NCI-H2171 (cell line): ENCODE measurements at regions not wholly inside any gene's neighbourhood (a gene's known extent, or its start where the extent isn't known, plus 50 kb on each side); places are given as distances from the start of the nearest gene placed in this dataset.

Source experiments
- DNase-seq: peaks from one replicate; lab custom pipeline; 2025; lab: John Stamatoyannopoulos, UW

DNA sequence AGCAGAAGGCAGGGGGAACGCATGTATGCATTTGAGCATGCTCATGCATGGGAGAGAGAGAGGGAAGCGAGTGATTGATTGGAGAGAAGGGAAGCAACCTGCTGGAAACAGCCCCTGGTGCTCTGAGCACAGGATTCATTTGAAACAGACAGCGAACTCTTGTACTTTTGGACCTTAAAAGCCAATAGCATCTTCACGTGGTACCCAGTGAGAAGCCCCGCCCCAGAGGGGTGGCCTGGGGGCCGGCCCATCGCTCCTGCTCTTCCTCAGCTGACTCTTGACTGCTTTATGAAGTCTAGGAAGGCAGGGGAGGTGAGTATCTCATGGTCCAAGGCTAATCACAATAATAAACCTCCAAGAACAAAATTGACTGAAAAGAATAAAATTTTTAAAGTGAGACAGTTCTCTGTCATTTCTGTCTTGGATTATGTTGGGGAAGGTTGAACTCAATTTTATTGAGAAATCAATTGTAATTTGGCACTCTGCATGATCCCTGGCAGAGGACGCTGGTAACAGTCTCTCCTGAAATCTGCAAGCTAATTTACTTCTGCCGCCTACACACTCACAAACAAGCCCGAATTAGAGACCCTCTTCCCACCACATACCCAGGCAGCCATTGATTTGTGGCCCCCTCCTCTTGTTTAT lies 168.2 kb upstream of the PPARGC1A start:
- no peak for DNase-seq

DNA sequence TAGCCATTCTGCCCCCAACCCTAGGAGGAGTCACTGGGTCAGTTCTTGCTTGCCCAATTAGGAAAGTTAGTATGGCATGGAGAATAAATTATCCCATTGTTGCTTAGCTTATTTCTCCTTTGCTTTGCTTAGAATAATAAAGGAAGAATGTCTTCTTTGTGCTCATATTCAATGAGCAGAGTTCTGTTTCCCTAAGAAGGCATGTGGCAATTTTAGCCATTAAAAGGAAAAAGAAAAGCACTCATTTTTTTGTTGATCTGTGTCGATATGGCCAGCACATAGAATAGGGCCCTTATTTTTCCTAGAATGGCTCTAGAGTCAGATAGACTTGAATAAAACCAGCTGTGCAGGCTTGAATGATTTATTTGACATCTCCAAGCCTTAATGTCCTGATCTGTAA lies 166.4 kb upstream of the PPARGC1A start:
- DNase-seq = no peak

DNA sequence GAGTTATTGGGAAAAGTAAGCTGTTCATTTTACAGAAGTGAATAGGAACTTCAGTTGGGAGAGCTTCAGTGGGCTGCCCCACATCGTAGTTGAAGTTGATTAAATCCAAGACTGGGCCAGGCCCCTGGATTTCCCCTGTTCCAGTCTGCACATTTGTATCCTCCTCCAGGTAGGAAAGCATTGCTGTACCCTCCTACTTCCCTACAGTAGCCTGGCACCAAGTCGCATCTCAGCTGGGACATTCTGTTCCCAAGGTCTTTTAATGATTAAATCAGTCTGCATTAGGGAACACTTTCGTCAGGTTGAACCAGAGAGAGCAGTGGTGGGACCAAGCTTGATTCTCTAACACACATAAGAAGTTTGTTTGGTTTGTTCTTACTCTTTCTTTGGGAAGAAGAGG lies 165.8 kb upstream of the PPARGC1A start:
- no peak for DNase-seq

DNA sequence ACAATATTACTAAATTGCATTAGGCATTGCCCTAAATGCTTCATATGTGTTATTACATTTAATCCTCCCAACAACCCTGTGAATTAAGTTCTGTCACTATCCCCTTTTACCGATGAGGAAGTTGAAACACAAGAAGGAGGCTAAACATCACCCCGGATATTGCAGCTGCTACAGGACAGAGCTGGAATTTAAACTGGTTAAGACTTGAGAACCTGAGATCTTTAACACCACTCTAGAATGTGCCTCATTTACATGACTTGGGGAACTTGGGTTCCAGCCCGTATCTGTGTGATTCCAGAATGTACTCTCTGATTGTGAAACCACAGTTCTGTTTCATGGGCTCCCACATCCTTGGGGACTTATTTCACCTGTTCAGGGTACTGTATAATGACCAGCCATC lies 165.1 kb upstream of the PPARGC1A start:
- no peak for DNase-seq

DNA sequence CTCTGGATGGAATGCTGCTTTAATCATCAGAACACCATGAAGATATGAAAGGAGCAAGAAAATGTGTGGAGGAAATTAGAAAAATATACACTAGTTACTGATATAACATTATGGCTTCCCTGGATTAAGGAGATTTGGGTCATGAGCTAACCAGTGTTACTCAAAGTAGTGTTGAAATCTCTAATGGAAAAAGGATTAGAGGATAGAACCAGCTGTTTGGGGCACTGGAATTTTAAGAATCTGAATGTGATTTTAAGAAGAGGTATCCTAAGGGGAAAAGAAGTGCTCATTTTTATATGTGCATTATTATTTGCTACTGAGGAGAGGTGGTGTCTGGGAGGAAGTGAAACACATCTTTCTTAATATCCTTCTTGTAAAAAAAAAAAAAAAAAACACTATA lies 164.1 kb upstream of the PPARGC1A start:
- no peak for DNase-seq

DNA sequence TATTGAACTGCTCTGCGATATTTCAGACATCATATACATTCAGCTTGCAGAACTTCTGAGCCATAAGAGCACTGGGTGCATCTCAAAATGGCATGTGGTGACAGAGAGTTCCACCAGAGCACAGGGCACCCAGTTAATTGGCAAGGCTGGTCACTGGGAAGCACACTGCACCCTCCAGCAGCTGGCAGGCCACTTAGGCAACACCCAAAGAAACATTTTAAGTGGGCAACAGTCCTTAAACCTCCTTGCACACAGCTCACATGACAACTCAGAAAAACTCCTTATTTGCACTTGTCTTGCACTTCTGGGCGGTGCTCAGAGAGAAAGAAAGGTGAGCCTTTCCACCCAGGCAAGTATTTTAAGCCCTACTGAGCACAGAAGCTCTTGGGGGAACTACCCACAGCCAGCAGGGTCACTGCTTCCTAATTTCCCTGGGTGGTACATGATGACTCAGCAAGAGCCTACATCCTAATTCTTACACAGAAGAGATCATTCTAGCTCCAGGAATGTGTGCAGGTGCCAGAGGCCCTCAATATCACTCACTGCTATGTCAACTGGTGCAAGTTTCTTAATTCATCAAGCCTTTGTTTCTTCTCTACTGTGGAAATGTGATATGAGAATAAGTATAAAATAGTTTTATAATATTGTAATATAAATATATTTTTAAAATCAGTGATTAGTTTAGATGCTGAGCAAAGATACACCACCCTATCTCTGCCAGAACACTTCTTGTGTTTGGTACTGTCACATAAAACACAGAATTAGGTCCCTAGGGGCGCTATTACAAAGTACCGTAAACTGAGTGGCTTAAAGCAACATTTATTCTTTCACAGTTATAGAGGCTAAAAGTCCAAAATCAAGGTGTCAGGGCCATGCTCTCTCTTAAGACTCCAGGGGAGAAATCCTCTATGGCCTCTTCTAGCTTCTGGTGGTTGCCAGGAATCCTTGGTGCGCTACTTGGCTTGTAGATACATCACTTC lies 155.1 kb upstream of the PPARGC1A start:
- no peak for DNase-seq

DNA sequence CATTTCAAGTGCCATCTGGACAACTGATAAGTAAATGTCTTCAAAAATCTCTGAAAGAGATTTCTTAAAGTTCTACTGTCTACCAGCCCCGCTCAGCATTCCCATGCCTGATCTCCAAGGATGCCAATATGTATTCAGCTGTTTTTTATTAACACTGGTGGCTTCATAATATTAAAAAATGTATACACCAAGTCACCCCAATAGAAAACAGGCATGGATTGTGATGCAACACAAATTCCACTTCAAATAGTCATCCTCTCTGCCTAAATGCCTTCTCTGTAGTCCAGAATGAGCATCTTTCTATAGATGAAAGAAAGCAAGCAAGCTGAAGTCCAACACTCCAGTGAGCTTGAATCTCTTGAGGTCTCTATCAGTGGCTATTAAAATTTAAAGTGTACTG lies 152.2 kb upstream of the PPARGC1A start:
- no peak for DNase-seq

DNA sequence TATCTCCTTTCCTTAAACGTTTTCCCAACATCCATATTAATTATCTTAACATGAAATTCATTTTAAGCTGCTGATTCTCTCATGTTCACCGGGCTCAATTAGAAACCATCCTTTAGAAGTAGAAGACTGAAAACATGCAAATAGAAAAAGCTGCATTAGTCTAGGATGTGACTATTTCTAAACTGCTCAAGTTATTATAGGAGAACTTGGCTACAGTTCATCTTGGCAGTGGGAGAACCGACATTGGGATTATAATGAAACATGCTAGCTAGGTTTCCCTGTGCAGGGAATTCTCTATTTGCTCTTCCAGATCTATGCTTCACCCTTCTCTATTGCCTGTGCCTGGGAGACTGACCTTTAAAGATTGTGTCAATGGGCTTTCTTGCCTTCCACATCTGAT lies 151.0 kb upstream of the PPARGC1A start:
- no peak for DNase-seq

DNA sequence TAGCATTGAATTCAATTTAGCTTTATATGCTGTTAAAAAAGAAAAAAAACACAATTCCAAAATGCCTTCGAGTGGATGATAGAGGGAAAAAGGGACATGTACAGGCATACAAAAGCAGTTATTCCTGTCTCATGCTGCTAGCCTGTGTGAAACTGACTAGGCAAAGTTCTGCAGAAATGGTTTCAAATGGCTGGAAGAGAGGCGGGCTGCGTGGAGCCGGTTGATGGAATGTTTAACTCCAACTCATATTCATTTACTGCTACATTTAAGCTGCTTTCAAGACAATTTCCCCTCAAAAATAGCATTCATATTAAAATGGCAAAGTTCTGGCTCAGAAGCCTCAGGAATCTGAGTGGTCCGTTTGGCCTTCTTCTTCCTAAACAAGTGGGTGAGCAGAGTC lies 143.8 kb upstream of the PPARGC1A start:
- no peak for DNase-seq

DNA sequence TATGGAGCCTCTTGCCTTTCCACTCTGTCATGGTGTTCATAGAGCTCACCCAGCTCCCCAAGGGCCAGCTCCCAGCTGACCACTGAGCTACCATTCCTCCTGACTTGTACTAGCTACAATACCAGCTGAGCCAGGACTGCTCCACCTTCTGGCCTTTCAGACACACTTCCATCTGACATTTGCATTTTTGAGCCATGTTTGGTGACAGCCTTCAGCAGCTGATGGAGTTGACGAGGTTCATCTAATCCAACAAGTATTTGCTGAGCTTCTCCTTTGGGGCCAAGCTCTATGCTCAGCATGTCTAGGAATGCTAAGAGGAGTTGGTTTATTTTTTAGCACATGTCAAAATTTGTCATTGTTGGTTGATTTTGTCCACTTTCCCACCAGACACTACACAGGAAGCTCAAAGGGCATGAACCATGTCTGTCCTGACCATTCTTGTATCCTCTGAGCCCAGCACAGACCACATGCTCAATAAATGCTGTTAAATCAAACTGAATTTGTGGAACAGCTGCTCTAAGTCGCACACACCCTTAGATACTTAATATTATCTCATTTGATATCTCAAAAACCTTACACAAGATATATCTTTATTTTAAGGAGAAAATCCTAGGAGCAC lies 142.6 kb upstream of the PPARGC1A start:
- DNase-seq = no peak

DNA sequence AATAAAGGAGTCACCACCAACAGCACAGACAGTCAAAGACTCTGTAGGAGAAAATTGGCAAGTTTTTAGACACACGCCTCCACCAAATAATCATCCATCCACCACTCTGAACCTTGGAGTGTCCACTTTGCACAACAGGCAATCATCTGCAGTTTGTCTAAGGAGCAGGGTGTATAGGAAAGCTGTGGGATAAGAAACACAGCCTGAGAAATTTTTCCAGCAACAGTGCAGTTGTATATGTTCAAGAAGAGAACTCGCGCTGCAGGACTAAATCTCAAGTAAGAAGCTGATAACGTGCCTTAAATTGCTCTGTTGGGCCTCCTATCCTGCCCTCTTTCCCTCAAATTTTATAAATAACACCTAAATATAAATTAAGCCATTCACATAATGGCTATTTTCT lies 136.7 kb upstream of the PPARGC1A start:
- DNase-seq = no peak

DNA sequence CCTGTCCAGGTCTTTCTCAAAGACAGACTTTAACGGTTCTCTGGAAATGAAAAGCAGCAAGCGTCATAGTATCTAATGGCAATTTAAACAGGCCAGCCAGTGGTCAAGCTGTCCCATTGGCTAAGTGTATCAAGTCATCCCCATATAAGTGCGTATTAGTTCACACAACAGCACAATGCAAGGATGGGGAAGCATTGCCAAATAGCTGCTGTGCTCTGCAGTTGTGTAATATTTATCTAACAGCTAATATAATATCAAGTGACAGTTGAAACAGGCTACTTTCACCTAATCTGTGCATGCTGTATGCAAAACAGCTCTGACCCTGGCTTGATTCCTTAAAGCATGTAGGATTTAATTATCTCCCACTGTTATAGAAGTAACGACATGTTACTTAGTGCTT lies 134.8 kb upstream of the PPARGC1A start:
- DNase-seq = no peak

DNA sequence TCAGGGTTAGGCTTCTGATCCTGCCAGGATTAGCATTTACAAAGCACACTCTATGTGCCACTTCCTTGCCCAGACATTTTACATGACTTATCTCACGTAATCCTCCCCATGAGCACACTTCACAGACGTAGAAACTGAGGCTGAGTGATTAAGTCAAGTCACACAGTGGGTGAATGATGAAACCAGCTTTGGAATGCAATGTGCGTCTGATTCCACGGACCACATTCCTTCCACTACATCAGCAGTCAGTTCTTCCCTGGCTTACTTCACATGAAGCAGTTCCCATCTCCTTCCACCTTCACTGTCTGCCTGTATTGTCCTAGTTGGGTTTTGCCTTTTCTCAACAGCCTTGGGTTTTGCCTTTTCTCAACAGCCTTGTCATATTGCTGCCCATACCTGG lies 134.3 kb upstream of the PPARGC1A start:
- no peak for DNase-seq

DNA sequence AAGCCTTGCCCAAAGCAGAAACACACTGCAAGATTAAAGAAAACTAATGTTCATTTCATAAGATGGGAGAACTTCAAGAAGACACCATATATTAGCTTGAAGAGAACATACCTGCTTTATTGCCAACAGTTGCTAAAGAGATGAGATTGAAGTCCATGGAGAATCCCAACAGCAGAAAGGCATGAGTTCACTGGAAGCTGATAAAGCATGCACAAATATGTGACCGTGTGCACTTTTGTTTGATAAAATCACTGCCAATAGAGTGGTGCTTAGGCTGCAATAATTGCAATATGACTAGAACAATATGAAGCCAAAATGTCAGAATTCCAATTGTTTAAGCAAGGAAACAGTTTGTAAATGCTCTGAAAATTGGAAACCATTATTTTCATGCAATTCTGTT lies 125.9 kb upstream of the PPARGC1A start:
- no peak for DNase-seq

DNA sequence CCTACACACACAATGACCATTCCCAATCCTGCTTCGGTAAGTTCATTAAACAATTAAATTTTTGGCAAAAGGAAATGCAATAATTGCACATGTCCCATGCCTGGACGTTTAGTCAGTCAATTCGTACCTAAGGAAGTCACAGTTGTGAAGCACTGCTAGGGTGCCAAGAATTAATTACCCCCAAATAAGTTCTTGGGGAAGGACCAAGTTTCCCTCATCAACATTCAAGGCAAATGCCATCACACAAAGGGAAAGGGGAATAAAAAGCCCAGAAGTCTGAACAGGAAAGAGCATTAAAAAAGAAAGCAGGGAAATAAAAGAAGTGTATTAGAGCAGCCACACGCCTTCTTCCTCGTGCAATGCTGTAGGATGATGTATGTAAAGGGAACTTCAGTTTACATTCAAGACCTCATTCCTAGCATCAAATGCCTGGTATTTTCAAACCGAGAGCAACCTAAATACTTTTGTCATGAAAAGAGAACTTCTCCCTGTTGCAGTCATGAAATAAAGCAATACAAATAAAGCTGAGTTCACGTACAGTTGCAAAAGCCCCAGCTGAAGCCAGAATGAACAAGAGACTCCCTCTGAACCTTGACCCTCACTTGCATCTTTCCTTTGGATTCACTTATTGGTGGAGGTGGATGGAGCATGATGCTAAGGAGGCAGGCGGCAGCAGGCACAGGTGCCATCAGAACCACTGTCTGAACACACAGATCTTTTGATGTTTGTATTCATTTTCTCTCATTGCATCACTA lies 124.0 kb upstream of the PPARGC1A start:
- DNase-seq = no peak

DNA sequence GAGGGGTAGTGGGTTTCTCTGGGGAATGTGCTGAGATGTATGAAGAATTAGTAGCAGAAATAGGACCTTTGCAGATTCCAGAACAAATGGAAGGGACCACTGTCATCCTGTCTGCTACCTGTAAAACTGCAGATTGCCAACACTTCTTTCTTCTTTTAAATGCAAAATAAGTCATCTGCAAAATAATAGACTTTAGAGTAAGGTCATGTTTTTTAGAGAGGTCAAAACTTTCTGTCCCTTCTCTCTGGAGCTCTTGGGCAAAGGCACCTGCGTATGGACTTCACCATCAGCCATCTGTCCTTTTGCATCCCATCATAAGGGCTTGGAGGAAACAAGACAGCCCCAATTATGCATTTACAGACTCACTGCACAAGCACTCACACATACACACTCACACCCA lies 121.1 kb upstream of the PPARGC1A start:
- no peak for DNase-seq

DNA sequence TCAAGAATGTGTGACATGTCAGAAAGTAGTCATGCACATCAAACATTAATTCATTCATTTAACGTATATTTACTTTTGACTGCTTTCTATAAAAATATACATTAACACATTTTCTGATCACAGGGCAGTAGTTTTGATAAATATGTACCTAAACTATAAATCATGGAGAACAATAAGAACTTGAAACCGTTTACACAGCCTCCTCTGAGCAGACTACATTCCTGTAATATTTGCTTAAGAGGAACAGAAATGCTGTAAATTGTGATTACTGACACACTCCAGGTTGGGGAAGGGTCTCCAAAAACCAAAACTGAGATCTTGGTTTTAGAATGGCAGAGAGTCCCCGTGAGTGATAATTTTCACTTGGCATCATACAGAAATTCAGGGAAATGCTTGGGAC lies 120.7 kb upstream of the PPARGC1A start:
- DNase-seq = no peak

DNA sequence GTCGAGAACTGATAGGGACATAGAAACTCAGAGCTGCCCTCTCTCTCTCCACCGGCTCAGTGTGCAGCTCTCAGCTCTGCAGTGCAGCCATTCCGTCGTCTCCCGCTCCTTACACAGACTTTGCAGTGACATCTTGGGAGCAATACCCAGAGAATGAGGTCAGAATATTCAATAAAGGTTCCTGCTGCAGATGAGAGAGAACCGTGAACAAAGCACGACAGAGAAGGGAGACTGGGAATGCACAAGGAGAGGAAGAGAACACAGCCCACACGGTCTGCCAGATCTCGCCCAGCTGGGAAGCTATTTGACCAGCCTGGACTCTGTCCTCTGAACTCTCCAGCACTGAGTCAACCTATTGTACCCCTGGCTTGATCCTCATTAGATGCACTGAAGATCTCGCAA lies 118.0 kb upstream of the PPARGC1A start:
- no peak for DNase-seq

DNA sequence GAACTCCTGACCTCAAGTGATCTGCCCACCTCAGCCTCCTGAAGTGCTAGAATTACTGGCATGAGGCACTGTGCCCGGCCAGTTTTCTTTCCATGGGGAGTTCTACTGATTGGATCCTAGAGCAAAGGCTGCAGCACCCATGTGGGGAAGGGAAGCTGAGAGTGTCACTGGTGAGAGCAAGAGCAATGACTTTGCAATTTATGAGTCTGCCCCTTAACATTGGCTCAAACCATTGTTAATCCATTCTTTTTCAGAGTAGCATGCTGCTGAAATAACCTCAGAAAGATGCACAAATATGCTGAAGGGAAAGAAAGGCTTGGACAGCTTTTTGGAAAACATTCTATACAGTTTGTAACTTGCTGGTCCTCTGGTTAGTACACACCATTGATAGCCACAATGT lies 116.4 kb upstream of the PPARGC1A start:
- DNase-seq = no peak

DNA sequence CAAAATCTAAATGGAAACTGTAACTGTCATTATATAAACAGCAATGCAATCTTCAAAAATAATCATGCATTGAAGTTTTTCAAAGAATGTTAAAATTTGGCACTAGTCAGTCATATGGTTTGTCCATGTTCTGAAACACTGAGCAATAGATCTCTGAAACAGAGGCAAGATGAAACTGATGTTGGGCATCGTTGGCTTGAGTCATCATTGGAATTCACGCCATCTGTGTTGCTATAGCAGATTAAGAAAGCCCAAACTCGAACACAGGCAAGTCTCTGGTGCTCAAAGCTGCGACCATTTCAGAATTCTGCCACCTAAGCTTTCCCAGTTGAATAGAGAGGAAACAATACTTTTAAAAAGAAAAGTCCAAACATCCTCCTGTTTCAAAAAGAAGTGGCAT lies 114.1 kb upstream of the PPARGC1A start:
- DNase-seq = no peak

DNA sequence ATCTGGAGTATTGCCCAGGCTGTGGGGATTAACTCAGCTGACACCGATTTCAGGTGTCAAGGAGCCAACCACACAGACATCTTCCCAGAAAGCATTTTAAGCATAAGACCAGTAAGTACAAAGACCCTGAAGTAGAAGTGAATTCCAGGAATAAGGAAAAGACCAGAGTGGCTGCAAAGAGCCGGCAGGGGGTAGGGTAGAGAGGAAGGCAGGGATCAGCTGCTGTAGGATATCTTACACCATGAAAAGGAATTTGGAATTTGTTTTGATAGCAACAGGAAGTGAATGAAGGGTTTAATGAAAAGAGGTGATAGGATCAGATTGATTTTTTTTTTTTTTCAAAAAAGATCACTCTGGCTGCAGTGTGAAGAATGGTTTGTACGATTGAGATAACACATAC lies 113.6 kb upstream of the PPARGC1A start:
- DNase-seq = no peak

DNA sequence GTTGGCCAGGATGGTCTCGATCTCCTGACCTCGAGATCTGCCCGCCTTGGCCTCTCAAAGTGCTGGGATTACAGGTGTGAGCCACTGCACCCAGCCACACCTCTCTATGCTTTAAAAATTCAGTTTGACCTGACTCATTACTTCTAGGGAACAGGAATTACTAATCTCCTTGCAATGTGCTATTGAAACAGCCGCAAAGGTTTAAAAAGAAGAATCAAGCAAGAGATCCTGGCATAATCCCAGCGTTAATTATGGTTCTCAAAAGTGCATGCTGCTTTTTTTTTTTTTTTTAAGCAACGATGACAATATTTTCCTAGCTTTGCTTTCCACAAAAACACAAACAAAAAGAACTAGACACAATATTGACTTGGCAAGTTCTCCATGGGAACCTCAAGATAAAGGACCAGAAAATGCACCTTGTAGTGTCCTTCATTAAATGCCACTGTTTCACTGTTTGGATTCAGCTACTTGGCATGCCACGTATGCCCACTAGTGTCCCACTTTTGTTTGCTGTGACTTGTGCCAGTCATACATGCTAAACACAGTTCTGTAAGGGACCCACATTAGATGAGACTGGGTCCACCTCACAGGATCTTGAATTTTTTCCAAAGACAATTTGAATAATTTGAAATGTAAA lies 112.6 kb upstream of the PPARGC1A start:
- DNase-seq = no peak
